GM19240 (cell line): ENCODE measurements at regions not wholly inside any gene's neighbourhood (a gene's known extent, or its start where the extent isn't known, plus 50 kb on each side); places are given as distances from the start of the nearest gene placed in this dataset.

Experiments
- DNase-seq: peaks from one replicate; pipeline ENCODE4 v3.0.0; 2011; ENCODE audit warnings: low spot score; ENCODE audit not compliant: insufficient read length

DNA sequence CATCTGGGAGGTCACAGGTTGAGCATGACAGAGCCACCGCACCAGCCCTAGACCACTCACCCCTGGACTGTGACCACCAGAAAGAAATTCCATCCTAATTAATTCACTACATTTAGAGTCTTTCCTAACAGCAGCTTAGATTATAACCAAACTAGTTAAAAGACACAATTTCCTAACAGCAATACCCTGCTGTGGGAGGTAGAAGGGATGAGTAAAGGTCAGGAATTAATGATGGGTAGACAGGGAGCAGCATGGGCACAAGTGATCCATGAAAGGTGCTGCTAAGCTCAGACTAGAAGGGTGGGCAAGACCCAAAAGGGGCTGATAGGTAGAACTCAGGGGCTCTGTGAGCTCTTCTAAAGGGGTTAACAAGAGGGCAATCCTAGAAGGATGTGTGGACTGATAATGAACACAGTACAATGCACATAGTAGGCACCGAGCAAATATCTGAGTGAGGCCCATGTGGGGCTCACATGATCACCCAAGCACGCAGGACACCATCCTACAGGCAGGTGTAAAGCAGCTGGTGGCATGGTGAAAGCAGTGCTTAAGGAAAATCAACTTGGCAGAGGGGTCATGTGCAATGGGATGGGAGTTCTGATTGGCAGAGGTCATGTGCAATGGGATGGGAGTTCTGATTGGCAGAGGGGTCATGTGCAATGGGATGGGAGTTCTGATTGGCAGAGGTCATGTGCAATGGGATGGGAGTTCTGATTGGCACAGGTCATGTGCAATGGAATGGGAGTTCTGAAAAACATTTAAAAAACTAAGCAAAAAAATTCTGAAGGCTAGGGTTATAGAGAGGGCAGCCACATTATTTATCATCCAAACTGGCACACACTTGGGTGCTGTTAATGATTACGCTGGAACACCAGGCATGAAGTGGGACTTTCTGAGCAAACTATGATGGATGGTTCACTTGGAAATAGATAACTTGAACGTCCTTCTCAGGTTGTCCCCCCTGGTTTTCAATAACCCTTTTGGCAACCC, 188.2 kb upstream of the FOXQ1 start:
- DNase-seq, result no peak

- DNase-seq, result no peak
Measured at GRCh38 chr6:1122083-1122482, 189.8 kb upstream of the FOXQ1 start.

DNA sequence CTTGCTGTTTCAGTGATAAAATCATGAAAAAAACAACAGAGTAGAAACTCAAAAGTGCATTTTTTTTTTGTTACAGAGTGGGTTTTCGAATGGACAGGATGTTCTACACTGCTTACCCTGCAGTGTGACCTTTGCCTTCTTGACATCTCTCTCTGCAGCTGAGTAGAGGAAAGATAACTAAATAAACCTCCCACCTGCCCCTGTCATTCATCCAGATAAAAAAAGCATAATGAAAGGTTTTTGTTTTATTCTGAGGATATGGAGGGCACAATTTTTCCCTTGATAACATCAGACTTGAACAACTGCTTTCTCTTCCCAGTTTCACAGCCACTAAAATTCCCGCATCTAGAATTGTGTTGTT, 193.6 kb upstream of the FOXQ1 start:
- DNase-seq, result no peak

DNA sequence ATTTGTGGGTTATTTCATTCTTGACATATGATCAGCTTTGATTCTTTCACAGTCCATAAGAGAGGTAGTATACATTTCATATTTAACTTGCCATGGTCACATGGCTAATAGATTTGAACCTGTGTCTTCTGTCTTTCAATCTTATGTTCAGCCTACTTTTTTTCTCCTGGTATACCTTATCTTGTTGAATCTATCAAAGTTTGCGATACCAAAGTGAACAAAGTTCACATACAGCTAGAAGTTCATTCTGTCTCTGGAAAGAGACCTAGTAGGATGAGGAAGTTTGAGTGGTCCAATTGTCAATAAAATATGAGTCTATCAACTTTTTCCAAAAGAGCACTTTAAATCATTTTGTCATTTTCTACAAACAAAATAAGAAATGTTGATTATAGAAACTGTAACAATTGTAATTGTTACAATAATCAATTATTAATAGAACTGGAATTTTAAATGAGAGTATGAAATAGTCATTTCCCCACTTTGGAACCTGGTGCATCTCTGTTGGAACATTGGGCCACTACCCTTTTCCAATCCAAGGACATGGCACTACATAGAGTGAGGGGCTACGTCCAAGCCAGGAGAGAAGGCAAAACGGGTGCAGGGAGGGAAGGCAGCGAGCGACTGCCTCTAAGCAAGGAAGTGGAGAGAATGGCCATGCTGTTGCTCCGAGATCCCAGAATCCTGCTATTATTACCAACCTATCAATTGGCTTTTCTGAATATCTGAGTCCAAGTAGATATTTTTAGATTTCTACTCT, 194.2 kb upstream of the FOXQ1 start:
- DNase-seq, result no peak

GRCh38 chr6:1116149-1116548, 195.7 kb upstream of the FOXQ1 start:
- no peak for DNase-seq

DNA sequence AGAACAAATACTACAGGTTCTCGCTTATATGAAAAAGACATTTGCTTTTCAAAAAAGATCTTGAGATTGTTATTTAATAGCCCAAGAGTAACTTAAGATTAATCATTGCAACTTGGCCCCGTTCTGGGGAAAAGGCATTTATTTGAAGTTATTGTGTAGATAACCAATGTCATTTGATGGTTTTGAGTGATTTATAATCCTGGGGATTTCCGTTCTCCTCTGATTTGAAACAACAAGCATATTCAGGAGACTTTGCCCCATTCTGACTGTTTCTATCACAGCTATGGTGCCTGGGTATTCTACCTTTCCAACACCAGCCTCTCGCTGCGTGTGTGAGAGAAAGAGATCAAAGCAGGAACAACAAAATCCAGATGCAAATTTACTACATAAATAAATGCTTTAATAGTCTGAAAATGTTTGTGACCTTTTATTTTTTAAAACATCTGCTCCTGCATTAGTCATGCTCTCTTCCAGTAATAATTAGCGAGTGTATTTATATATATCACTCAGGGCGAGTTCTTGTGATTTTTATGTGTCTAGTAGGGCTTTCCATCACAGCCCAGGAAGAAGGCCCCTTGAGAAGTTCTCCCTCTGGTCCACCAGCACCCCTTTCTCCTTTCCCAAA, 197.9 kb upstream of the FOXQ1 start:
- no peak for DNase-seq

DNA sequence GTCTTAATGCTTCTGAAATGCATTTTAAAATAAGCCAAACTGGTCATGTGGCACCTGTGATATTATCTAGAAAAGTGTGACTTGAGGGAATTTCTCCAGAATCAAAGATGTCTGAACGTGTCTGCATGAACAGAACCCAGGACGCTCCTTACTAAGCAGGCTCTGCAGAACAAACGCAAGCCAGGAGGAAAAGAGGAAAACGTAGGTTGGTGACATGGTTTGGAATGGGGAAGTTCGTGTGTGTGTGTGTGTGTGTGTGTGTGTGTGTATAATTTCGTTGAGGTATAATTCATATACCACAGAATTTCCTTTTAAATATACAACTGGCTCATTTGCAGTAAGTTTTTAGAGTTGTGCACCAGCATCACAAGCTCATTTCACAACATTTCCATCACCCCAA, 200.5 kb upstream of the FOXQ1 start:
- DNase-seq, result no peak

- no peak for DNase-seq
Measured at GRCh38 chr6:1110941-1111349, 201.0 kb upstream of the FOXQ1 start.

DNA sequence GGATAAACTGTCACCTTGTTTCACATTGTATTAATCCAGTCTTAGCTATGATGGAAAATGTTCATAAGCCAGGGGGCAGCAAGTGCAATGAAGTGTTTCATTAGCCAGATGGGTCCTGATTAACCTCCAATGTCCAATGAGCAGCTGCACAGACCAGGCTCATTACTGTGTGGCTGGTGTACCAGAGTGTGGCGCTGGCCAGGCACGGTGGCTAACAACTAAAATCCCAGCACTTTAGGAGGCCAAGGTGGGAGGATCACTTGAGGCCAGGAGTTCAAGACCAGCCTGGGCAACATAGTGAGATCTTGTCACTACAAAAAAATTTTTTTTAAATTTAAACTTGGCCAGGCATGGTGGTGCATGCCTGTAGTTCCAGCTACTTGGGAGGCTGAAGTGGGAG, 201.7 kb upstream of the FOXQ1 start:
- no peak for DNase-seq

DNA sequence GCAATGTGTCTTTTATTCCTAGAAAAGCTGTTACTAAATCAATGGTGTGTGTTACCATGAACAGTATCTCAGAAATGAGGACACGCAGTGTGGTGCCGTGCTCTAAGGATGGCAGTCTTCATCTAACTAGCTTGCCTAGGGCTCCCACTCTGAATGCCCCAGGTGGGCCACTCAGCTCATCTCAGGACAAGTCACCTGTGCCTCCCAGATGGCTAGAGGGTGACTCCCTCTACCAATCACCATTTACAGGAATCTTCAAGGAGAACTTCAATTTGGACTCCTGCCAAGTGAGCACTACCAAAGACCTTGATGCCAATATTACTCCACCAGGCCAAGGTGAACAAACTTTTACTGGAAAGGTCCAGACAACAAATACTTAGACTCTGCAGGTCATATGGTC, 202.8 kb upstream of the FOXQ1 start:
- DNase-seq, result no peak

- DNase-seq, result no peak
Measured at GRCh38 chr6:1108198-1108597, 203.7 kb upstream of the FOXQ1 start.

- no peak for DNase-seq
Measured at GRCh38 chr6:1107578-1107977, 204.3 kb upstream of the FOXQ1 start.

DNA sequence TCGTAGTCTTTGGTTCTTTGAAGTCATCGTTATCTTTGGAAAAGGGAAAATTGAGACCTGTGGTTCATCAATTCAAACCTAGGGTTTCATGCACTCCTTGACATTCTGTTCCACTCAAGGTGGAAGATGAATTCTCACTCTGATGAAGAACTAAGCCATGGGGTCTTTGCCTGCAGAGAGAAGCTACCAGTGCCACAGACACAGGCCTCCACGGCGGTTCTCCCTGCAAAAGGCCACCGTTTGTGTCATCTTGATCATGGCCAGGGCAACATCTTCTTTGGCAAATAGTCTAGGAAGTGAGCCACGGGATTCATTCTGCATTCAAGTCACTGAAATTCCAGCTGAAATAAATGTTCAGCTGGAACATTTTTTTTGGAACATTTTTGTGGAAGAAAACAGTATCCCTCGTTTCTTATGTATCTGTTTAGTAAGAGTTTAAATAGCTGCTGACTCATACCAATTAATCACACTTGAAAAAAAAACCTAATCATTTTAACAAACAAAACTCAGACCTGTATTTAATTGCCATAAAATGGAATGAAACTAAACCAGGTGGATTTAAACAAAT, 206.0 kb upstream of the FOXQ1 start:
- DNase-seq, result no peak

DNA sequence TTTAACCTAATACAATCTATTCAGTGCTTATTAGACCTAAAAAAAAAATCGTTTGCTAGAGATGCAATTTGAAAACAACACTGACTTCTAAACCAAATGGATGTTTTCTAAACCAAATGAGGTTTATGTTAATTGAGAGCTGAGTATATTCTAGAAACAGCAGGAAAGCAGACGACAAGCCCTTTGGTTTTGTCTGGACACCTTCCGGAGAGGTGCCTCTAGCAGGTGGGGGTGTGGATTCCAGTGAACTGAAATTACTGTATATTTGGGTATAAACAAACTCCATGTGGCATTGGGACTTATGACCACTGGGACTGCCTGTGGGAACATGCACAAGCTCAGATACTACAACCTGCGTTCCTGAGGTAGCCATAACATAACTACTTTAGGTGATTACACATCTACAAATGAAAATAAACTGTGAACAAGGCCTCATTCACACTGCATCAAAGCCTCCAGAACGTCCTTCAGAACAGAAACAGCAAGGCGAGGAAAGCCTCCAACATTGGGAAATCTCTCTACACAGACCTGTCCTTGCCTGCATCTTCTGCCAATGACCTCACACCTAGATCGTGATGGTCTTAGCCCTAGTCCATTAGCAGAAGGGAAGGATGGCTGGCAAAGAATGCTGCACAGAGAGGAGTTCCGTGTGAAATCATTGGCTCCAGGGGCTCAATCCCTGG, 206.8 kb upstream of the FOXQ1 start:
- DNase-seq, result no peak

- no peak for DNase-seq
Measured at GRCh38 chr6:1103945-1104623, 207.8 kb upstream of the FOXQ1 start.

DNA sequence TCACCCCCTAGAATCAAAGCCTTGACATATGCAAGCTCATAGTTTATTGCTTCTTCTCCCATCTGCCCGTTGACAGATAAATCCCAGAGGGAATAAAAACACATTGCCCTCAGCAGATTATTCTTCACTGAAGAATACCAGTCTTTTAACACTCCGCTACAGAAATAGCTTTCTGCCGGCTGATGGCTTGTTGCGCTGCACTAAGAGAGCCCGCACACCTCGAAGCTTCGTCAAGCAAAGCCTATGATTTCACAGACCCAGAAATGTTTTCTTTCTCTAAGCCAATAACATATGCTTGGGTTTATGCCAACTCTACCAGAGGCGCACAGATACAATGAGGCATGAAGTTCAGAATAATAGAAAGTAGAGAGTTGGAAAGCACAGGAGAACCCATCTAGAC, 208.9 kb upstream of the FOXQ1 start:
- DNase-seq, result no peak

DNA sequence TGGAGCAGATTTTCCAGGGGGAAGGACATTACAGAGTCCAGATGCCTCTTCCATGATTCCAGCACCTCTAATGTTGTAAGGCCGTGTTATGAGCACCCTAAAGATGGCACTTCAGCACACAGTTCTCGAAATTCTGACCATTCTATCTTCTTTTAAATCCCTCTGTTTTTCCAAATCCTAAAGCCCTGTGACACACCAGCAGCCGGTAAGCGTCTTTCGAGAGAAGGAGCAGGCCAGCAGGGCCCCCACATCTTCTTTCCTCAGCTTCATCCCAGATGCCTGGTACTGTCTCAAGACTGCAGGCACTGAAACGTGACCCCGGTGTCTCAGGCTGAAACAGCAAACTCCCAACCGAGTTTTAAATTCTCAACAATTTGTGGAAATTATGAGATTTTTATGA, 211.6 kb upstream of the FOXQ1 start:
- no peak for DNase-seq

DNA sequence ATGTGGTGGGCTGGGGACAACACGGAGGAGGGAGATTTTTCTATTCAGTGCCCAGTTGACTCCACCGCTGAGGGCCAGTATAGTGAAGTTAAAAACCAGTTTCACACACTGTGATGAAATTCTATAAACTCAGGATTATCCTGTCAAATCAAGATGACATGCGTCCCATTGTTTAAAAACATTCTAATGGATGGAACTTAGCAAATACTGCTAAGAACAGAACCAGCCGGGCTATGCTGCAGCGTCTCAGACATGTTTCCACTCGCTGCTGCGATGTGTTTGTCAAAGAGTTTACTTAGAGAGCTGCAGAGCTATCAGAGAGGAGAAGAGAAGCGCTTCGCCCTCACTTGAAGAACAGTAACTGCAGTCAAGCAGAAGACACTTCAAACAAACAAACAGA, 212.6 kb upstream of the FOXQ1 start:
- no peak for DNase-seq

- no peak for DNase-seq
Measured at GRCh38 chr6:1096967-1097765, 214.7 kb upstream of the FOXQ1 start.

DNA sequence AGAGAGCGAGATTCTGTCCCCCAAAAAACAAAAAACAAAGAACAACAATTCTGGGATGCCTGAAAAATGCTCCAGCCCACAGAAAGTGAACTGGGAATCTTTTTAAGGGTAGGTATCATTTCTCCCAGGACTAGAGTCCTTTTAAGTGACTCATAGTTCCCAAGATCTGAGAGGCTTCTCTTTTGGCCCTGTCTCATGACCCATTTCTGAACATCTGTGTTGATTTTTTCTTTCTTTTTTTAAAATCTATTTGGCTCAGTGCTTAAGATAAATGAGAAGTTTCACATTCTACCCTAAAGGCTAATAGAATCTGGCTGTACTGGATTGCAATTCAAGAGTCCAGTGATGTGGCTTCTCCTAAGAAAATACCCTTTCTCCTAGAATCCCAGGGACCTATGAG, 217.6 kb upstream of the FOXQ1 start:
- no peak for DNase-seq
